Astrocyte (in vitro differentiated cells and primary cell): ENCODE measurements at regions not wholly inside any gene's neighbourhood (a gene's known extent, or its start where the extent isn't known, plus 50 kb on each side); places are given as distances from the start of the nearest gene placed in this dataset.

Experiments
- CTCF ChIP-seq: IDR thresholded peaks from 2 replicates; pipeline ENCODE4 v1.5.1; 2011; ENCODE audit warnings: low read depth, mild to moderate bottlenecking, inconsistent platforms, low read length, moderate library complexity; ENCODE audit not compliant: insufficient read depth
- EZH2 ChIP-seq: IDR thresholded peaks from 2 replicates; pipeline ENCODE4 v1.6.1; 2012; ENCODE audit warnings: mild to moderate bottlenecking, low read length, inconsistent platforms; ENCODE audit not compliant: insufficient read depth

- TF ChIP-seq CTCF (no peak), EZH2 (no peak)
These were observed 435.2 kb upstream of the MGMT start for GRCh38 chr10:129031844-129032150.
